ENCODE measurements at regions not wholly inside any gene's neighbourhood (a gene's known extent, or its start where the extent isn't known, plus 50 kb on each side); places are given as distances from the start of the nearest gene placed in this dataset.
"Not testable (repeated sequence)": the region's sequence is repeated elsewhere in the genome, so short reads cannot be mapped to it uniquely, and the experiment has no call there.

DNA sequence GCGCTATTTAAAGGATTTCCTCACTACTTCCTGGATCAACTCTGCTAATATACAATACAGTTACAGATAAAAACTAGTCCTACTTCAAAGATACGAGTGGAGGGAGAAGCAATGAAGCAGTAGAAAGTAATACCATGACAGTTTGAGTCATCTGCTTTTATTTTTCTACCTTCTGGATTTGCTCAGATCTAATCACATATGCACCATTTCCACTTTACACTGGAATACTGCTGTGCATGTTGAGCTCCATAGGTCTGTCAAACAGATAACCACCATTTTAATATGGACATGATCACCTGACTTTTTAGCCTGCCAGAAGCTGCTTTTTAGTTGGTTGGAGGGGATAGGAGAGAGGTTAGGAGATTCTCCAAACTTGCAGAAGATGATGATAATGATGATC is 92.5 kb downstream of the MMUT start:
- DNase-seq: no peak

DNA sequence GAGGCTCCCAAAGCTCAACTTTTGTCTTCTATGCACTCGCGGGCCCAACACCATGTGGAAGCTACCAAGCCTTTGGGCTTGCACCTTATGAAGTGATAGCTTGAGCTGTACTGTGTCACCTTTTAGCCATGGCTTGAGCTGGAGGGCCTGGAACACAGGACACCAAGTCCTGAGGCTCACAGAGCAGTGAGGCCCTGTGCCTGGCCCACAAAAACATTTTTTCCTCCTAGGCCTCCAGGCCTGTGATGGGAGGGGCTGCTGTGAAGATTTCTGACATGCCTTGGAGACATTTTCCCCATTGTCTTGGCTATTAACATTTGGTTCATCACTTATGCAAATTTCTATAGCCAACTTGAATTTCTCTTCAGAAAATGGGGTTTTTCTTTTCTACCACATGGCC is 96.5 kb downstream of the MMUT start:
- no peak for DNase-seq

- no peak for DNase-seq
These were observed 114.5 kb downstream of the MMUT start for GRCh38 chr6:49348561-49348960.

- DNase-seq: no peak
These were observed 120.6 kb downstream of the MMUT start for GRCh38 chr6:49342410-49342809.

DNA sequence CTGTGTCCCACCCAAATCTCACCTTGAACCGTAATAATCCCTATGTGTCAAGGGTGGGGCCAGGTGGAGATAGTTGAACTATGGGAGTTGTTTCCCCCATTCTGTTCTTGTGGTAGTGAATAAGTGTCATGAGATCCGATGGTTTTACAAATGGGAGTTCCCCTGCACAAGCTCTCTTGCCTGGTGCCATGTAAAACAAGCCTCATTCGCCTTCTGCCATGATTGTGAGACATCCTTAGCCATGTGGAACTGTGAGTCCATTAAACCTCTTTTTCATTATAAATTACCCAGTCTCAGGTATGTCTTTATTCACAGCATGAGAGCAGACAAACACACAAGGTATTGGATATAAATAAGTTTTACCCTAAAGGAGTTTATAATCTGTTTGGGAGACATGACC is 121.2 kb downstream of the MMUT start:
- DNase-seq: no peak

DNA sequence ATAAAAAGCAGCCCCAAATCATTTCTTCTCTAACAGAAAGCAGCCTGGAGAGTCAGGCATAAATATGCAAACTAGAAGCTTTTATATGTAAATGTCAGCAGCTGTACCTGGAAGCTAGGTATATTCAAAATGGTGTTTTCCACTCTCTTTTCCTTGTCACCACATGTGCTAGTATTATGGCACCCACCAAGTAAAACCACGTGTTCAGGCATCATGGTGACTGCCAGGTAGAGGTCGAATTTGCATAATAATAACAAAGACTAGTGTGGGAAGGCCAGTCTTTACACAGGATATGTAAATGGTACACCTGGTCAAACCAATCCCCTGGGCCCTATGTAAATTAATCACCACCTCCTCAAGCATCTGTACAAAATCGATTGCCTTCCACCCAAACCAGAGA is 124.0 kb downstream of the MMUT start:
- no peak for DNase-seq

GRCh38 chr6:49336514-49337131 is 126.4 kb downstream of the MMUT start:
- DNase-seq: no peak

DNA sequence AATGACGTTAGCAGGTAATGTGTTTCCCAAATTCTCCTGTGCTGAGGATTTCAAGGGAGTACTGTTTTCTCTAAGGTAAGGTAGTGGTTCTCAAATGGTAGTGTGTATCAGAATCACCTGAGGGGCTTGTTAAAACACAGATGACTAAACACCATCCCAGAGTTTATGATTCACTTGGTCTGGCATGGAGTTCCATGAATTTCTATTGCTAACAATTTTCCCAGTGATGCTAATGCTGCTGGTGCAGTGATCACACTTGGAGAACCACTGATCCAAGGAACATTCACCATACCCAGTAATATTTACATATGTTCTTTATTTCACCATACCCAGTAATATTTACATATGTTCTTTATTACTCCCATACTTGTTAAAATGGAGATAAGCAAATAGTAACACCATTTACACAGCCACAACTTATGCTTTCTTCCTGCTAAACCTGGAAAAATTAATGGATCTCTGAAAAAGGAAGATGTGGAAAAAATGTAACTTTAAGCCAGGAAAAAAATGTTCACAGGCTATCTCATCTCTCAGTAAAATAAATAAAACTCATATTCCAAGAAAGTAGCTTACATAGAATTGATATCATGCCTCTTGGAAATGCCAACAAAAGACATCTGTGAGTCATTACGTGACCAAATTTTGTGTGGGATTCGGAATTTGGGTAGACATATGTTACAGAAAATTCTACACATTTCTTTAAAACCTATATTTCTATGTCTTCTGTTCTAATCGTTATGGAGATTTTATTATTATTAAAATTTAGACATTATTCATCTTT is 129.5 kb downstream of the MMUT start:
- DNase-seq: no peak

- DNase-seq: no peak
These were observed 130.3 kb downstream of the MMUT start for GRCh38 chr6:49332781-49333180.

DNA sequence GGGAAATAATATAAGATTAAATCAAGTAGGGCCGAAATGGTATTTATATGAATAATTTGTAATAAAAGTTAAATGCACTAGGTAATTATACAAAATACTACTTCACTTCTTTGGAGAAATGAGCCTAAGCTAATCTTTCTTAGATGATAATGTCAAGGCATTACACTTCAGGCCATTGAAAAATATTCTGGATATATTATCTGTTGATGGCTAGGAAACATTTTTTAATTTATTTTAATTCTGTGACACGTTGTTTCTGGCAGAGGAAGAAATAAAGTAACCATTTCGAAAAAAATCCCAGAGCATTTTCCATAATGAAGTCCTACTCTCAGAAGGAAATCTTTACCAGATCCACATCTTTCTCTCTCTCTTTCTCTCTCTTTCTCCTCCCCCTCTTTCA is 133.9 kb downstream of the MMUT start:
- no peak for DNase-seq

GRCh38 chr6:49328051-49328744 is 134.9 kb downstream of the MMUT start:
- DNase-seq: no peak

GRCh38 chr6:49327571-49327970 is 135.5 kb downstream of the MMUT start:
- no peak for DNase-seq

- DNase-seq: no peak
These were observed 136.0 kb downstream of the MMUT start for GRCh38 chr6:49327005-49327404.

- no peak for DNase-seq
These were observed 136.7 kb downstream of the MMUT start for GRCh38 chr6:49326347-49326746.

GRCh38 chr6:49325891-49326290 is 137.2 kb downstream of the MMUT start:
- DNase-seq: no peak

DNA sequence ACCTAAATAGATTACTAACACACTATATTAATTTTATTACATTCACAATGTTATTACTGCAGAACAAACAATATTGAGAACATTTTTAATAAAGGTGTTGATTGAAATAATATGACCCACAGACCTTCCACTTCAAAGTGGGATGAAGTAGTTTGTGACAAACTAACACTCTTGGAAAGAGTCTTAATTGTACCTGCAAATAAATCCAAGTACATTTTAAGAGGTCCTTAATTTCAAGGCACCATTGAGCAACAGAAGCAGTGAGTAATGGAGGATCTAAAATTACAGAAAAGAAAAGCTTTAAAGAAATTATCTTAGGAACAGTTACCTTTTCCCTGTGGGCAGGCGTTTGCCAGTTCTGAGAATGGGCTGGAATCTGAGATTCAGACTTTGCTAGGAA is 140.2 kb downstream of the MMUT start:
- DNase-seq: no peak

DNA sequence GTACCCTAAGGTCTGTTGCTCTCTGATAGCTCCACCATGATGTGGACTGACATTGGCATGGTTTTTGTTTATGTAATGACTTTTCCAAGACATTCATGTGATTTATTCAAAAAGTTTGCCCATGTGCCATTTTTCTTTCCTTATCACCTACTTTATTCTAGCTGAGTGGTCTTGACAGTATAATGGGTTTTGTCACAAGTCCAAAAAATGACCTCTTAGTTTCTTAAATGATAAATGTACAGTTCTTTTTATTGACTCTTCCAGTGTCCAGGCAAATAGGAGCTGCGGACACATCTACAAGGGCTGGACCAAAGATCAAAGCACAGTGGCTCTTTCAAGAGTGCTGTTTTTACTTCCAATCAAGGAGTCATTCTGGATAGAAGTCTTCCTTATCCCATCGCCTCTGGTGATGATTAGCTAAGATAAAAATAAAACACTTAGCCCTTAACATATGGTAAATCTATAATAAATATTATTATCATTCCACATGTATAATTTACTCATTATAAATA is 141.4 kb downstream of the MMUT start:
- DNase-seq: no peak

DNA sequence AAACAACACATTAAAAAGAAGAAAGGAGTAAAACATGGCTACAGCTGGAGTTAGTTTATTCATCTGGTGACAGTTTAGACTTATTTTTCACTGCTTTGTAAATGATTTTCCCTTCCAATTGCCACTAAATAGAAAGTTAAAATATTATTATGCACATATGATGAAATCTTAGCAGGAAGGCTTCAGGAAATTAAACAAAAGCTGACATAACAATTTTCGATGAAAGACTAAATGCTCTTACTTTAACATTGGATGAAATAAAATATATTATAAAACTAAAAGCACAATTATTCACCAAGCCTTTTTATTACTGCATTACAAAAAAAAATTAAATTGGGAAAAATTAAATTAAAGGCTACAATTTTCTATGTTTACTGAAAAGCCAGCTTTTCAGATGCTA is 158.0 kb downstream of the MMUT start:
- no peak for DNase-seq

- DNase-seq: not testable (repeated sequence)
These were observed 158.7 kb downstream of the MMUT start for GRCh38 chr6:49304393-49304792.

- no peak for DNase-seq
These were observed 162.1 kb downstream of the MMUT start for GRCh38 chr6:49300911-49301310.

GRCh38 chr6:49300443-49300842 is 162.6 kb downstream of the MMUT start:
- no peak for DNase-seq

DNA sequence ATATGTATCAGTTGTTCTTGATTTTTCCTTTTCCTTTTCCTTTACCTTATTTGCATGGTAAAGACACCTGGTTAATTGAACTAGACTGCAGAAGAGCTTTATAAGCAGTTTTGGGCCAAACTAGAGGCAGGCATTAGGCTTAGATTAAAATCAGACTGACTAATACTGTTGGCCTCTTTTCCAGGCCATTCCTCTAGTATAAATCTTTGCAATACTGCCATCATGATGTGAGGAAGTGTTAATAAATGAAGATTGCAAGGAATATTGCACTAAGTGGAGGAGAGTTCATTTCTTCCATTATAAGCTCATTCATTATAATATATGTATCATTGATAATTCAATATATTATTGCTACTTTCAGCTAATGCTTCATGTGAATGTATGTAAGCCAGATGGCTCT is 163.8 kb downstream of the MMUT start:
- no peak for DNase-seq

- no peak for DNase-seq
These were observed 178.9 kb downstream of the MMUT start for GRCh38 chr6:49284180-49284579.

Data from right forelimb (tissue), 1 donor.